Neutrophil (primary cell): ENCODE measurements at regions not wholly inside any gene's neighbourhood (a gene's known extent, or its start where the extent isn't known, plus 50 kb on each side); places are given as distances from the start of the nearest gene placed in this dataset.

ENCODE experiments used
- H3K27ac ChIP-seq: fragments of 200-600 bp; sonication (generic); 2 replicates; pipeline ENCODE4 v1.5.1; 2016; ENCODE audit warnings: mild to moderate bottlenecking, moderate library complexity
- H3K27me3 ChIP-seq: fragments of 200-600 bp; sonication (generic); 2 replicates; pipeline ENCODE4 v1.6.0; 2016; ENCODE audit warnings: mild to moderate bottlenecking
- H3K36me3 ChIP-seq: fragments of 200-600 bp; sonication (generic); 2 replicates; pipeline ENCODE4 v1.5.1; 2017
- H3K4me1 ChIP-seq, 2 experiments: fragments of 200-600 bp in 1 of 2; sonication (generic) in 1 of 2; 1 replicate in 1 of 2; 2 replicates in 1 of 2; pipeline versions ENCODE4 v1.5.1 to v1.6.1; 2013 to 2016; ENCODE audit warnings: low read depth in 1 of 2, low read length in 1 of 2, mild to moderate bottlenecking in 1 of 2, moderate library complexity in 1 of 2; ENCODE audit not compliant: control insufficient read depth in 1 of 2, insufficient read depth in 1 of 2
- H3K4me3 ChIP-seq, 2 experiments: fragments of 200-600 bp in 1 of 2; sonication (generic) in 1 of 2; 1 replicate in 1 of 2; 2 replicates in 1 of 2; pipeline ENCODE4 v1.5.1; 2013 to 2016; ENCODE audit warnings: low read depth in 1 of 2, low read length in 1 of 2, mild to moderate bottlenecking in 1 of 2, moderate library complexity in 1 of 2
- H3K9me3 ChIP-seq: fragments of 200-600 bp; sonication (generic); 2 replicates; pipeline ENCODE4 v1.5.1; 2016
- TF ChIP-seq, protein P1 (sequence below): fragments of 200-600 bp; sonication (generic); IDR thresholded peaks from 2 replicates; pipeline ENCODE4 v1.5.1; 2016; ENCODE audit warnings: antibody characterized with exemption

DNA sequence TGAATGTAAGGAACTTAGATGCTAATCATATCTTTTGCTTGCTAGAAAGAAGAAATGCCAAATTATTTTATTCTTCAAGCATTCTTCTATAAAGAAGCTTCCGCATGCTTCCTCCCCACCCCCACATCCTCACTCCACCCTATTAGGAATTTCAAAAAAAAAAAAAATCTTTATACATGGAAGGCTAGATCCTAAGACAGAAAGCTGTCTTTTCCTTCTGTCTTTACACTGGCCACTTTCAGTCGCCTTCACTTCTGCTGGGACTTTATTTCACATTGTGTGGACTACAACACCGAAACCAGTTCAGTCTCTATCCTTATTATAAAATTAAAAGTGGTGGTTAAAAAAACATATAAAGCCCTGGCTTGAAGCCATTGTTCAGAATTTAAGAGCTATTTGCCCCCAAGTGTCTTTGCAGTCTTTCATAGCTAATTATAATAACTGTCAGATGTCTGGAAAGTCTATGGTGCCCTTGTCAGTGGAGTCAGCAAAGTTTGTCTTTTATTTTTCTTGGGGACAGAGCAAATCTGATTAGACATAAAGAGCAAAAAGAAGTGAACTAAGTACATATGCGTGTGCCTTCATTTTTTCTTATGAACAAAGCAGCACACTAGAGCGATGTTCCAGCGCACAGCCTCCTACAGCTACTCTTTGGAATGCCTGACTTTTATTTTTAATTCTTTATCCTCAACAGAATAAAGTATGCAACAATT lies 297.7 kb downstream of the PTPRC start:
- H3K4me1 ChIP-seq: peaks cover 47 to 54% of the 10 kb centered on the region in 2 experiments
- H3K36me3 ChIP-seq: no peaks in the 10 kb centered on the region
- TF ChIP-seq, protein P1, sequence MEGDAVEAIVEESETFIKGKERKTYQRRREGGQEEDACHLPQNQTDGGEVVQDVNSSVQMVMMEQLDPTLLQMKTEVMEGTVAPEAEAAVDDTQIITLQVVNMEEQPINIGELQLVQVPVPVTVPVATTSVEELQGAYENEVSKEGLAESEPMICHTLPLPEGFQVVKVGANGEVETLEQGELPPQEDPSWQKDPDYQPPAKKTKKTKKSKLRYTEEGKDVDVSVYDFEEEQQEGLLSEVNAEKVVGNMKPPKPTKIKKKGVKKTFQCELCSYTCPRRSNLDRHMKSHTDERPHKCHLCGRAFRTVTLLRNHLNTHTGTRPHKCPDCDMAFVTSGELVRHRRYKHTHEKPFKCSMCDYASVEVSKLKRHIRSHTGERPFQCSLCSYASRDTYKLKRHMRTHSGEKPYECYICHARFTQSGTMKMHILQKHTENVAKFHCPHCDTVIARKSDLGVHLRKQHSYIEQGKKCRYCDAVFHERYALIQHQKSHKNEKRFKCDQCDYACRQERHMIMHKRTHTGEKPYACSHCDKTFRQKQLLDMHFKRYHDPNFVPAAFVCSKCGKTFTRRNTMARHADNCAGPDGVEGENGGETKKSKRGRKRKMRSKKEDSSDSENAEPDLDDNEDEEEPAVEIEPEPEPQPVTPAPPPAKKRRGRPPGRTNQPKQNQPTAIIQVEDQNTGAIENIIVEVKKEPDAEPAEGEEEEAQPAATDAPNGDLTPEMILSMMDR: no peak
- H3K9me3 ChIP-seq: no peaks in the 10 kb centered on the region
- peak overlapping the region; percentile 29 to 49 for H3K4me3 ChIP-seq
- peak overlapping the region; percentile 46 for H3K27ac ChIP-seq
- no peaks in the 10 kb centered on the region for H3K27me3 ChIP-seq

GRCh38 chr1:198937231-198938031 lies 298.6 kb downstream of the PTPRC start:
- TF ChIP-seq, protein P1: no peak
- no peaks in the 10 kb centered on the region for H3K36me3 ChIP-seq
- H3K4me3 ChIP-seq: peak overlapping the region; percentile 29 to 49
- peak overlapping the region; percentile 46 for H3K27ac ChIP-seq
- no peaks in the 10 kb centered on the region for H3K9me3 ChIP-seq
- no peaks in the 10 kb centered on the region for H3K27me3 ChIP-seq
- H3K4me1 ChIP-seq: peaks cover 42 to 50% of the 10 kb centered on the region in 2 experiments

- Histone ChIP-seq H3K9me3 (no peaks in the 10 kb centered on the region), H3K27ac (no peak overlapping the region), H3K27me3 (no peaks in the 10 kb centered on the region), H3K4me1 (peaks cover 31% of the 10 kb centered on the region in 2 experiments), H3K36me3 (no peaks in the 10 kb centered on the region), H3K4me3 (no peak overlapping the region)
- TF ChIP-seq, protein P1: no peak
Measured at GRCh38 chr1:198939286-198939685, 300.4 kb downstream of the PTPRC start.

GRCh38 chr1:198939956-198940355 lies 301.1 kb downstream of the PTPRC start:
- TF ChIP-seq, protein P1: no peak
- H3K4me1 ChIP-seq: peaks cover 24% of the 10 kb centered on the region in 2 experiments

DNA sequence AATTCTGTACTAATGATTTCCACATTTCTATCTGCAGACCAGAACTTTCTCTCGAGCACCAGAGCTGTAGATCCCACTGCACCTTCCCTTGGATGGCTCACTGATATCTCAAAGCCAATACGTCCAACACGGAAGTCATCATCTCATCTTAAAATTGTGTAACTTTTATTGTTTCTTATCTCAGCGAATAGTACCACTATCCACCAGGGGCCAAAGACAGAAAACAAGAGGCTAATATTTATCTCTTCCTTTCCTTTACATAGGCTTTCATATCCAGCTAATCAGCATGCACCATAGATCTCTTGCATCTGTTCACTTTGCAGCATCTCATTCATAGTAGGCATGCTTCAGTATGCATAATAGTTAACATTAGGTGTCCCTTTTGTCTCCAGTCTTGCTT lies 303.6 kb downstream of the PTPRC start:
- Histone ChIP-seq H3K27me3 (no peaks in the 10 kb centered on the region), H3K36me3 (no peaks in the 10 kb centered on the region), H3K27ac (no peak overlapping the region), H3K4me3 (no peak overlapping the region), H3K9me3 (no peaks in the 10 kb centered on the region), H3K4me1 (no peaks in the 10 kb centered on the region)
- TF ChIP-seq, protein P1: no peak

More at GRCh38 chr1:198939956-198940355, 301.1 kb downstream of the PTPRC start:
- H3K27me3 ChIP-seq: no peaks in the 10 kb centered on the region
- H3K4me3 ChIP-seq: no peak overlapping the region
- H3K9me3 ChIP-seq: no peaks in the 10 kb centered on the region
- H3K27ac ChIP-seq: no peak overlapping the region
- H3K36me3 ChIP-seq: no peaks in the 10 kb centered on the region
